Fibroblast of mammary gland (primary cell): ENCODE measurements at regions not wholly inside any gene's neighbourhood (a gene's known extent, or its start where the extent isn't known, plus 50 kb on each side); places are given as distances from the start of the nearest gene placed in this dataset.

Experiments
- DNase-seq: peaks from one replicate; pipeline ENCODE4 v3.0.0-alpha.2; 2010; ENCODE audit warnings: low read depth
- H3K4me3 ChIP-seq: 2 replicates; pipeline ENCODE4 v1.5.1; 2011; ENCODE audit warnings: low read depth, mild to moderate bottlenecking, low read length, moderate library complexity; ENCODE audit not compliant: control insufficient read depth
- TF ChIP-seq, protein P1 (sequence below): conservative IDR thresholded peaks from 2 replicates; pipeline ENCODE4 v1.5.1; 2011; ENCODE audit warnings: low read depth, low read length, inconsistent platforms; ENCODE audit not compliant: control insufficient read depth, insufficient read depth

GRCh38 chr18:28485918-28486317 is 309.0 kb upstream of the CDH2 start:
- TF ChIP-seq, protein P1, sequence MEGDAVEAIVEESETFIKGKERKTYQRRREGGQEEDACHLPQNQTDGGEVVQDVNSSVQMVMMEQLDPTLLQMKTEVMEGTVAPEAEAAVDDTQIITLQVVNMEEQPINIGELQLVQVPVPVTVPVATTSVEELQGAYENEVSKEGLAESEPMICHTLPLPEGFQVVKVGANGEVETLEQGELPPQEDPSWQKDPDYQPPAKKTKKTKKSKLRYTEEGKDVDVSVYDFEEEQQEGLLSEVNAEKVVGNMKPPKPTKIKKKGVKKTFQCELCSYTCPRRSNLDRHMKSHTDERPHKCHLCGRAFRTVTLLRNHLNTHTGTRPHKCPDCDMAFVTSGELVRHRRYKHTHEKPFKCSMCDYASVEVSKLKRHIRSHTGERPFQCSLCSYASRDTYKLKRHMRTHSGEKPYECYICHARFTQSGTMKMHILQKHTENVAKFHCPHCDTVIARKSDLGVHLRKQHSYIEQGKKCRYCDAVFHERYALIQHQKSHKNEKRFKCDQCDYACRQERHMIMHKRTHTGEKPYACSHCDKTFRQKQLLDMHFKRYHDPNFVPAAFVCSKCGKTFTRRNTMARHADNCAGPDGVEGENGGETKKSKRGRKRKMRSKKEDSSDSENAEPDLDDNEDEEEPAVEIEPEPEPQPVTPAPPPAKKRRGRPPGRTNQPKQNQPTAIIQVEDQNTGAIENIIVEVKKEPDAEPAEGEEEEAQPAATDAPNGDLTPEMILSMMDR: no peak
- no peak for DNase-seq
- H3K4me3 ChIP-seq: no peak overlapping the region

- no peak overlapping the region for H3K4me3 ChIP-seq
- DNase-seq: no peak
- TF ChIP-seq, protein P1: no peak
Observed at GRCh38 chr18:28485210-28485801, 308.4 kb upstream of the CDH2 start.

- TF ChIP-seq, protein P1: no peak
- DNase-seq: no peak
- no peak overlapping the region for H3K4me3 ChIP-seq
Observed at GRCh38 chr18:28478531-28478930, 301.6 kb upstream of the CDH2 start.

DNA sequence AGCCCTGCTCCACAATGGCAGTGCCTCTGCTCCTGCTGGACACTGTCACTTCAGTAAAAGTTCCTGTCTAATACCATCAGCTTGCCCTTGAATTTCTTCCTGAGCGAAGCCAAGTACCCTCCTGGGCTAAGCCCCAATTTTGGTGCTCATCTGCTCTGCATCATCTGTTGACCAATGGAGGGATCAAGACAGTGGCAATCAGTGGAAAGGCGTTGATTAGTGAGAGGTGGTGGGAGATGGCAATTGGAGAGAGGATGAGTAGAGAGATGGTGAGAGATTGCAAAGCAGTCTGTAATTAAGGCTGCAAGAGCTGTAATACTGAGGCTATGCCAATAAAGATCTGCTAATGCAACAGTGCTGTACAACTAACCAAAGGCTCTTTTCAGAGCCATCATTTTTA is 299.4 kb upstream of the CDH2 start:
- DNase-seq: no peak
- TF ChIP-seq, protein P1: no peak
- H3K4me3 ChIP-seq: no peak overlapping the region

GRCh38 chr18:28469946-28470345 is 293.0 kb upstream of the CDH2 start:
- DNase-seq: no peak
- TF ChIP-seq, protein P1: no peak
- no peak overlapping the region for H3K4me3 ChIP-seq

- DNase-seq: no peak
- H3K4me3 ChIP-seq: no peak overlapping the region
- TF ChIP-seq, protein P1: no peak
Observed at GRCh38 chr18:28468901-28469300, 292.0 kb upstream of the CDH2 start.

DNA sequence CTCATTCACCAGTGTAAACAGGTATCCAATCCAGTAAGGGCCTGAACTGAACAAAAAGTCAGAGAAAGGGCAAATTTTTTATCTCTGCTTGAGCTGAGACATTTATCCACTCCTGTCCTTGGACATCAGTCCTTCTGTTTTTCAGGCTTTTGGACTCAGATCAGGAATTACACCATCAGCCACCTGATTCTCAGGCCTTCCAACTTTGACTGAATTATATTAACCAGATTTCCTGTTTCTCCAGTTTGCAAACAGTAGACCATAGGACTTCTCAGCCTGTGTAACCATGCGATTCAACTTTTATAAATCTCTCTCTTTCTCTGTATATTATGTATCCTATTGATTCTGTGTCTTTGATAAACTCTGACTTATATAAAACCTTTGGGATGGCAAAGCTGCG is 289.3 kb upstream of the CDH2 start:
- no peak for DNase-seq
- TF ChIP-seq, protein P1: no peak

More for the DNA sequence above, 289.3 kb upstream of the CDH2 start:
- H3K4me3 ChIP-seq: no peak overlapping the region
